ENCODE measurements at regions not wholly inside any gene's neighbourhood (a gene's known extent, or its start where the extent isn't known, plus 50 kb on each side); places are given as distances from the start of the nearest gene placed in this dataset.

- DNase-seq (ENCODE audit: low read depth), result no peak
- no peak overlapping the region for H3K4me3 ChIP-seq (ENCODE audit: low read depth, low read length)
- TF ChIP-seq, protein P1, sequence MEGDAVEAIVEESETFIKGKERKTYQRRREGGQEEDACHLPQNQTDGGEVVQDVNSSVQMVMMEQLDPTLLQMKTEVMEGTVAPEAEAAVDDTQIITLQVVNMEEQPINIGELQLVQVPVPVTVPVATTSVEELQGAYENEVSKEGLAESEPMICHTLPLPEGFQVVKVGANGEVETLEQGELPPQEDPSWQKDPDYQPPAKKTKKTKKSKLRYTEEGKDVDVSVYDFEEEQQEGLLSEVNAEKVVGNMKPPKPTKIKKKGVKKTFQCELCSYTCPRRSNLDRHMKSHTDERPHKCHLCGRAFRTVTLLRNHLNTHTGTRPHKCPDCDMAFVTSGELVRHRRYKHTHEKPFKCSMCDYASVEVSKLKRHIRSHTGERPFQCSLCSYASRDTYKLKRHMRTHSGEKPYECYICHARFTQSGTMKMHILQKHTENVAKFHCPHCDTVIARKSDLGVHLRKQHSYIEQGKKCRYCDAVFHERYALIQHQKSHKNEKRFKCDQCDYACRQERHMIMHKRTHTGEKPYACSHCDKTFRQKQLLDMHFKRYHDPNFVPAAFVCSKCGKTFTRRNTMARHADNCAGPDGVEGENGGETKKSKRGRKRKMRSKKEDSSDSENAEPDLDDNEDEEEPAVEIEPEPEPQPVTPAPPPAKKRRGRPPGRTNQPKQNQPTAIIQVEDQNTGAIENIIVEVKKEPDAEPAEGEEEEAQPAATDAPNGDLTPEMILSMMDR (conservative IDR thresholded peaks at IDR 0.05; ENCODE audit: low read depth, low read length), result no peak
These were observed 108.2 kb downstream of the NPIPB5 start for GRCh38 chr16:22618842-22619241.

GRCh38 chr16:22621586-22622155 is 111.0 kb downstream of the NPIPB5 start:
- TF ChIP-seq, protein P1 (conservative IDR thresholded peaks at IDR 0.05; ENCODE audit: low read depth, low read length), result no peak
- DNase-seq (ENCODE audit: low read depth), result no peak
- no peak overlapping the region for H3K4me3 ChIP-seq (ENCODE audit: low read depth, low read length)

DNA sequence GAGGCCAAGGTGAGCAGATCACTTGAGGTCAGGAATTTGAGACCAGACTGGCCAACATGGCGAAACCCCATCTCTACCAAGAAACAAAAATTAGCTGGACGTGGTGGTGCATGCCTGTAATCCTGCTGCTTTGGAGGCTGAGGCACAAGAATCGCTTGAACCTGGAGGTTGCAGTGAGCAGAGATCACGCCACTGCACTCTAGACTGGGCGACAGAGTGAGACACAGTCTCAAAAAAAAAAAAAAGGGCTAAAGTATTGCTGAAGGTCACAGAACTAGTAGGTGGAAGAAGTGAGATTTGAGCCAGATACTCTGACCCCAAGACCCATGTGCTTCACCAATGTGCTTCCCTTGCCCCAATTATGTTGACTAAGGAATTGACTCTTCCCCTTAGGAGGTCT is 112.0 kb downstream of the NPIPB5 start:
- H3K4me3 ChIP-seq (ENCODE audit: low read depth, low read length), result no peak overlapping the region
- no peak for DNase-seq (ENCODE audit: low read depth)
- TF ChIP-seq, protein P1 (conservative IDR thresholded peaks at IDR 0.05; ENCODE audit: low read depth, low read length), result no peak

- no peak overlapping the region for H3K4me3 ChIP-seq (ENCODE audit: low read depth, low read length)
- DNase-seq (ENCODE audit: low read depth), result no peak
- TF ChIP-seq, protein P1 (conservative IDR thresholded peaks at IDR 0.05; ENCODE audit: low read depth, low read length), result no peak
These were observed 112.7 kb downstream of the NPIPB5 start for GRCh38 chr16:22623351-22623781.

- TF ChIP-seq, protein P1 (conservative IDR thresholded peaks at IDR 0.05; ENCODE audit: low read depth, low read length), result no peak
- H3K4me3 ChIP-seq (ENCODE audit: low read depth, low read length), result no peak overlapping the region
- no peak for DNase-seq (ENCODE audit: low read depth)
These were observed 113.5 kb downstream of the NPIPB5 start for GRCh38 chr16:22624038-22624799.

GRCh38 chr16:22624800-22625533 is 114.3 kb downstream of the NPIPB5 start:
- no peak for DNase-seq (ENCODE audit: low read depth)
- TF ChIP-seq, protein P1 (conservative IDR thresholded peaks at IDR 0.05; ENCODE audit: low read depth, low read length), result no peak
- H3K4me3 ChIP-seq (ENCODE audit: low read depth, low read length), result no peak overlapping the region
